RWPE2 (cell line): ENCODE measurements at regions not wholly inside any gene's neighbourhood (a gene's known extent, or its start where the extent isn't known, plus 50 kb on each side); places are given as distances from the start of the nearest gene placed in this dataset.

Source experiments
- ATAC-seq: fragments of 200-7000 bp; cut with Tn5 transposase; 3 replicates; pipeline ENCODE4 v1.9.1; 2021; ENCODE audit warnings: low read depth
- DNase-seq: peaks from one replicate; pipeline ENCODE4 v3.0.0-alpha.2; 2020; ENCODE audit warnings: low spot score
- H3K27ac ChIP-seq: fragments of 450-650 bp; 2 replicates; pipeline ENCODE4 v1.5.1; 2017; ENCODE audit warnings: mild to moderate bottlenecking; ENCODE audit not compliant: poor library complexity, severe bottlenecking
- H3K27me3 ChIP-seq: fragments of 250-450 bp; sonication (Bioruptor Pico); 2 replicates; pipeline ENCODE4 v1.5.1; 2021; ENCODE audit warnings: mild to moderate bottlenecking, moderate library complexity; ENCODE audit not compliant: insufficient read depth, poor library complexity, severe bottlenecking
- H3K36me3 ChIP-seq: fragments of 250-450 bp; sonication (Bioruptor Pico); 2 replicates; pipeline ENCODE4 v1.5.1; 2020; ENCODE audit warnings: low read depth, mild to moderate bottlenecking, moderate library complexity
- H3K4me1 ChIP-seq: fragments of 250-450 bp; sonication (Bioruptor Pico); 2 replicates; pipeline ENCODE4 v1.5.1; 2021; ENCODE audit warnings: mild to moderate bottlenecking, moderate library complexity; ENCODE audit not compliant: insufficient read depth, poor library complexity, severe bottlenecking
- H3K4me3 ChIP-seq: fragments of 250-450 bp; sonication (Bioruptor Pico); 2 replicates; pipeline ENCODE4 v1.5.1; 2021; ENCODE audit warnings: mild to moderate bottlenecking, moderate library complexity; ENCODE audit not compliant: severe bottlenecking
- H3K9me3 ChIP-seq: fragments of 250-450 bp; sonication (Bioruptor Pico); 2 replicates; pipeline ENCODE4 v1.5.1; 2021; ENCODE audit warnings: mild to moderate bottlenecking, moderate library complexity; ENCODE audit not compliant: severe bottlenecking
- CTCF ChIP-seq: fragments of 450-650 bp; IDR thresholded peaks from one replicate; pipeline ENCODE4 v1.5.1; 2017; ENCODE audit warnings: mild to moderate bottlenecking, moderate library complexity; ENCODE audit not compliant: poor library complexity, severe bottlenecking

- no peaks in the 10 kb centered on the region for H3K36me3 ChIP-seq
- no peak for TF ChIP-seq CTCF
- DNase-seq, result no peak
- H3K4me1 ChIP-seq, result no peaks in the 10 kb centered on the region
- H3K4me3 ChIP-seq, result no peak overlapping the region
- ATAC-seq, result no peak
- H3K27ac ChIP-seq, result no peak overlapping the region
- H3K27me3 ChIP-seq, result no peaks in the 10 kb centered on the region
- no peaks in the 10 kb centered on the region for H3K9me3 ChIP-seq
Observed at GRCh38 chr4:63170923-63171322, 1238.3 kb downstream of the TECRL start.

DNA sequence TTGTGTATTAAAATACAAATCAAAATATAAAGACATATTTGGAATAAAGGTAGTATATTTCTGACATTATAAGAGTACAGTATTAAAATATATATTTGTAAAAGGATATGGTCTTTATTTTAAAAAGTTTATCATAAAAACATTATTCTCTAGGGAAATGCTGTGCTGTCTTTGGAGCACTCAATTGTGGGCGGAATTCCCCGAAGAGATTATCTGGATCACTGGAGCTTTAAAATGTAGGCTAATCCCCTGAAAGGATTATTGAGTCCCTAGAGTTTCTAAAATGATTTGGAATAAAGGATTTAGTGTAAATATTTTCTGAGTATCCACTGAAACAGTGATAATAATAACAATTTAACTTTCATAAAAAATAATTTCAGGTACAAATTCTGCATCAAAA is 1239.4 kb downstream of the TECRL start:
- Histone ChIP-seq H3K4me3 (no peak overlapping the region), H3K36me3 (no peaks in the 10 kb centered on the region), H3K27ac (no peak overlapping the region), H3K4me1 (no peaks in the 10 kb centered on the region), H3K27me3 (no peaks in the 10 kb centered on the region), H3K9me3 (no peaks in the 10 kb centered on the region)
- ATAC-seq (no peak), DNase-seq (no peak)
- TF ChIP-seq CTCF, result no peak

- Histone ChIP-seq H3K27ac (no peak overlapping the region), H3K36me3 (no peaks in the 10 kb centered on the region), H3K9me3 (no peaks in the 10 kb centered on the region), H3K4me1 (no peaks in the 10 kb centered on the region), H3K4me3 (no peak overlapping the region), H3K27me3 (no peaks in the 10 kb centered on the region)
- TF ChIP-seq CTCF, result no peak
- no peak for ATAC-seq
- no peak for DNase-seq
Observed at GRCh38 chr4:63155561-63155960, 1253.7 kb downstream of the TECRL start.

DNA sequence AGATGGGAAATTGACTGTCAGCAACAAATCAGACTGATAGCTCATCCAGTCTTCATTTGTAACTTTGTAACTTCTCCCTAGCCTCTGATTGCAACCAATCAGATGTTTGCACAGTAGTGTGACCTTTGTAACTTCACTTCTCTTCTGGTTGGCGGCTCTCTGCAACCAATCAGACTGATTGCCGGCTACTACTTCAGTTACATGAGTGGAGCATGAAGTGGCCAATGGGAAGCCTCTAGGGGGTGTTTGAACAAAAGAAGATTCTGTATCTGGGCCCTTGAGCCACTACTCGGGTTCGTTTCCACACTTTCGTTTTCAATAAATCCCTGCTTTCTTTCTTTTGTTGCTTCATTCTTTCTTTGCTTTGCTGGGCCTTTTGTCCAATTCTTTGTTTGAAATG is 1285.8 kb downstream of the TECRL start:
- no peak overlapping the region for H3K27ac ChIP-seq
- H3K36me3 ChIP-seq, result no peaks in the 10 kb centered on the region
- DNase-seq (no peak), ATAC-seq (no peak)
- no peaks in the 10 kb centered on the region for H3K4me1 ChIP-seq
- no peak for TF ChIP-seq CTCF
- no peaks in the 10 kb centered on the region for H3K9me3 ChIP-seq
- no peak overlapping the region for H3K4me3 ChIP-seq
- H3K27me3 ChIP-seq, result no peaks in the 10 kb centered on the region

DNA sequence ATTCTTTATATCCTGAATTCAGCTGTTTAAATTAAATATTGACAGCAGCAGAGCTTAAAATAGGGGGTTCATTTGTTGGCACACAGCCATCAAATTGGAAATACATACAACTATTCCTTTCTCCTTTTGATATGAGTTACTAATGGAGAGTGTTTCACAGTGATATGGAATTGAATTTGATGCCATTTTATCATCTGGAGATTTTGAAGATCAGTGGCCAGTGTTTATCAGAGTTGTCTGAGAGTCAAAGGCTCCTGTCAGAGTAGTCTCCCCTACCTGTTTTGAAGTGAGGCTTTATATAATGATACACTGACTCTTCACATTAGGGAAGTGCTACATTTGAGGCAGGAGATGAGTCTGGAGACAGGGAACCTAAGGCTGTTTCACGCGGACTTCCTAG is 1286.3 kb downstream of the TECRL start:
- DNase-seq, result no peak
- ATAC-seq, result no peak

More for the DNA sequence above, 1286.3 kb downstream of the TECRL start:
- Histone ChIP-seq H3K27me3 (no peaks in the 10 kb centered on the region), H3K4me1 (no peaks in the 10 kb centered on the region), H3K9me3 (no peaks in the 10 kb centered on the region), H3K27ac (no peak overlapping the region), H3K36me3 (no peaks in the 10 kb centered on the region), H3K4me3 (no peak overlapping the region)
- no peak for TF ChIP-seq CTCF
